ENCODE measurements at regions not wholly inside any gene's neighbourhood (a gene's known extent, or its start where the extent isn't known, plus 50 kb on each side); places are given as distances from the start of the nearest gene placed in this dataset.

- no peak for TF ChIP-seq POLR2A (IDR thresholded peaks at IDR 0.05)
- TF ChIP-seq, protein P1, sequence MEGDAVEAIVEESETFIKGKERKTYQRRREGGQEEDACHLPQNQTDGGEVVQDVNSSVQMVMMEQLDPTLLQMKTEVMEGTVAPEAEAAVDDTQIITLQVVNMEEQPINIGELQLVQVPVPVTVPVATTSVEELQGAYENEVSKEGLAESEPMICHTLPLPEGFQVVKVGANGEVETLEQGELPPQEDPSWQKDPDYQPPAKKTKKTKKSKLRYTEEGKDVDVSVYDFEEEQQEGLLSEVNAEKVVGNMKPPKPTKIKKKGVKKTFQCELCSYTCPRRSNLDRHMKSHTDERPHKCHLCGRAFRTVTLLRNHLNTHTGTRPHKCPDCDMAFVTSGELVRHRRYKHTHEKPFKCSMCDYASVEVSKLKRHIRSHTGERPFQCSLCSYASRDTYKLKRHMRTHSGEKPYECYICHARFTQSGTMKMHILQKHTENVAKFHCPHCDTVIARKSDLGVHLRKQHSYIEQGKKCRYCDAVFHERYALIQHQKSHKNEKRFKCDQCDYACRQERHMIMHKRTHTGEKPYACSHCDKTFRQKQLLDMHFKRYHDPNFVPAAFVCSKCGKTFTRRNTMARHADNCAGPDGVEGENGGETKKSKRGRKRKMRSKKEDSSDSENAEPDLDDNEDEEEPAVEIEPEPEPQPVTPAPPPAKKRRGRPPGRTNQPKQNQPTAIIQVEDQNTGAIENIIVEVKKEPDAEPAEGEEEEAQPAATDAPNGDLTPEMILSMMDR (IDR thresholded peaks at IDR 0.05), result no peak
These were observed 1178.5 kb upstream of the MIR17HG start for GRCh38 chr13:90168953-90169352.

Measured in esophagus squamous epithelium (tissue), 4 donors.